Neural progenitor cell (in vitro differentiated cells): ENCODE measurements at regions not wholly inside any gene's neighbourhood (a gene's known extent, or its start where the extent isn't known, plus 50 kb on each side); places are given as distances from the start of the nearest gene placed in this dataset.

Experiments
- DNase-seq: peaks from one replicate; pipeline ENCODE4 v3.0.0-alpha.2; 2016; ENCODE audit warnings: low spot score
- H2AFZ ChIP-seq: fragments of 200-600 bp; sonication (generic); replicated peaks from 2 replicates; pipeline ENCODE4 v1.6.1; 2016; ENCODE audit warnings: antibody characterized with exemption
- H3F3A ChIP-seq: fragments of 200-600 bp; sonication (generic); 2 replicates; pipeline ENCODE4 v1.6.1; 2016; ENCODE audit warnings: antibody characterized with exemption, low read depth
- H3K27ac ChIP-seq: fragments of 200-600 bp; sonication (generic); 2 replicates; pipeline ENCODE4 v1.5.1; 2016; ENCODE audit warnings: mild to moderate bottlenecking
- H3K27me3 ChIP-seq: fragments of 200-600 bp; sonication (generic); 2 replicates; pipeline ENCODE4 v1.6.1; 2016; ENCODE audit warnings: mild to moderate bottlenecking, moderate library complexity
- H3K36me3 ChIP-seq: fragments of 200-600 bp; sonication (generic); 2 replicates; pipeline ENCODE4 v1.5.1; 2016
- H3K4me1 ChIP-seq: fragments of 200-600 bp; sonication (generic); 2 replicates; pipeline ENCODE4 v1.6.1; 2016; ENCODE audit warnings: mixed run types
- H3K4me2 ChIP-seq: fragments of 200-600 bp; sonication (generic); 2 replicates; pipeline ENCODE4 v1.6.1; 2016
- H3K4me3 ChIP-seq: fragments of 200-600 bp; sonication (generic); 2 replicates; pipeline ENCODE4 v1.5.1; 2016
- H3K79me2 ChIP-seq: fragments of 200-600 bp; sonication (generic); 2 replicates; pipeline ENCODE4 v1.6.1; 2016; ENCODE audit warnings: low read depth
- H3K9ac ChIP-seq: fragments of 200-600 bp; sonication (generic); 2 replicates; pipeline ENCODE4 v1.6.1; 2016
- H3K9me3 ChIP-seq: fragments of 200-600 bp; sonication (generic); 2 replicates; pipeline ENCODE4 v1.5.1; 2016; ENCODE audit warnings: low read depth
- H4K20me1 ChIP-seq: fragments of 200-600 bp; sonication (generic); 2 replicates; pipeline ENCODE4 v1.6.1; 2016; ENCODE audit warnings: low read depth
- H3K27ac Mint-ChIP-seq: 3 replicates; pipeline ENCODE4 v1.8.0; 2021; ENCODE audit warnings: mixed read lengths
- H3K27me3 Mint-ChIP-seq: 2 replicates; pipeline ENCODE4 v1.8.0; 2022; ENCODE audit warnings: low read depth, mild to moderate bottlenecking, inconsistent platforms, moderate library complexity, mixed read lengths; ENCODE audit not compliant: insufficient read depth
- H3K36me3 Mint-ChIP-seq: 3 replicates; pipeline ENCODE4 v1.8.0; 2021; ENCODE audit warnings: mixed read lengths
- H3K4me1 Mint-ChIP-seq: 3 replicates; pipeline ENCODE4 v1.8.0; 2021; ENCODE audit warnings: mixed read lengths
- H3K4me3 Mint-ChIP-seq: 3 replicates; pipeline ENCODE4 v1.8.0; 2021; ENCODE audit warnings: mild to moderate bottlenecking, moderate library complexity, mixed read lengths
- H3K9me3 Mint-ChIP-seq: 3 replicates; pipeline ENCODE4 v1.8.0; 2020; ENCODE audit warnings: mixed read lengths
- EZH2 ChIP-seq: fragments of 200-600 bp; sonication (generic); IDR thresholded peaks from 2 replicates; pipeline ENCODE4 v1.6.1; 2017; ENCODE audit warnings: antibody characterized with exemption, mild to moderate bottlenecking, moderate library complexity
- EZH2phosphoT487 ChIP-seq: fragments of 200-600 bp; sonication (generic); IDR thresholded peaks from 2 replicates; pipeline ENCODE4 v1.6.1; 2017; ENCODE audit warnings: antibody characterized with exemption
- TF ChIP-seq, protein P1 (sequence below): fragments of 200-600 bp; sonication (generic); IDR thresholded peaks from 2 replicates; pipeline ENCODE4 v1.5.1; 2017; ENCODE audit warnings: antibody characterized with exemption, mild to moderate bottlenecking

DNA sequence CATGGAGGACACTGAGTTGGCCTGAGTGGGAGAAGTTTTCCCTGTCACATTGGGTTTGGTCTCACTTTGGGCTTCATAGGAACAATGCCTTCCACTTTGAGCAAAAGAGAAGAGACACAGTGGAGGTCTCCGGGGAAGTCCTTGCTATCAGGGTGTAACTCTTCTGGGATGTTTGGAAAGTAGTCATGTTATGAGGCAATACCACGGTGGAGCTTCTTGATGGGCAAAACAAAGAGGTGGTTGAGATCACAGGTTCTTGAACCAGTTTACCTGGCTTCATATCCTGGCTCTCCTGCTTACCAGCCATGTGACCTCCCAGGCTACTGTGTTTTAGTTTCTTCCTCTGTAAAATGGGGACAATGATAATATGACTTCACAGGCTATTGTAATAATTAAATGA lies 478.6 kb downstream of the SLC4A3 start:
- peaks cover 17% of the 10 kb centered on the region for H3K4me1 Mint-ChIP-seq
- no peaks in the 10 kb centered on the region for H3K36me3 ChIP-seq
- H3K4me3 Mint-ChIP-seq: no peak overlapping the region
- H3K4me1 ChIP-seq: peaks cover 5% of the 10 kb centered on the region
- no peaks in the 10 kb centered on the region for H3K27me3 ChIP-seq
- no peaks in the 10 kb centered on the region for H3K9me3 Mint-ChIP-seq
- H3K9ac ChIP-seq: no peak overlapping the region
- H2AFZ ChIP-seq: no peak overlapping the region
- H3K27me3 Mint-ChIP-seq: peaks cover 4% of the 10 kb centered on the region
- no peak for DNase-seq
- no peak overlapping the region for H3K4me3 ChIP-seq
- no peak overlapping the region for H3K4me2 ChIP-seq
- H4K20me1 ChIP-seq: no peaks in the 10 kb centered on the region
- no peaks in the 10 kb centered on the region for H3K9me3 ChIP-seq
- TF ChIP-seq EZH2phosphoT487: no peak
- no peak overlapping the region for H3K27ac ChIP-seq
- no peaks in the 10 kb centered on the region for H3K79me2 ChIP-seq
- H3K36me3 Mint-ChIP-seq: no peaks in the 10 kb centered on the region
- no peak overlapping the region for H3K27ac Mint-ChIP-seq
- H3F3A ChIP-seq: no peaks in the 10 kb centered on the region

DNA sequence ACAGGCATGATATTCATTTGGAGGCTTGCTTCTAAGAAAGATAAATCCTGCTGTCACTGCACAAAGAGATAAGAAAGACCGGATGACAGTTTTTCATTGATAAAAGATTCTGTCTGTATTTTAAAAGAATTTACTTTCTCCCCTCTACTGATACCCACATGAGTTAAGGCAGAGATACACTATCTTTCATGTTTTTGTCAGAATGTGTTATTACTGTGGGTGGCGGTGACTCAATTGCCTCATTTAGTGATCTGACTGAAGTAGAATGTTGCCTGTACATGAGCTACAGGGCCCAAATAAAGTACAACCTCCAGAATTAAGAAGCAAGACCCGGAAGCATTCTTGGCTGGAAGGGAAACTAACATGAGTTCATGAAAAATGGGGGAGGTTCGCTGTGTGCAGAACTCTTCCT lies 480.0 kb downstream of the SLC4A3 start:
- Histone ChIP-seq H3K4me3 (no peak overlapping the region), H3K79me2 (no peaks in the 10 kb centered on the region), H4K20me1 (no peaks in the 10 kb centered on the region), H3K9ac (no peak overlapping the region), H3K4me1 (no peaks in the 10 kb centered on the region), H3K27me3 (no peaks in the 10 kb centered on the region), H2AFZ (no peak overlapping the region), H3F3A (no peaks in the 10 kb centered on the region), H3K27ac (no peak overlapping the region), H3K9me3 (no peaks in the 10 kb centered on the region), H3K4me2 (no peak overlapping the region), H3K36me3 (no peaks in the 10 kb centered on the region)
- Mint-ChIP-seq H3K4me3 (no peak overlapping the region), H3K9me3 (no peaks in the 10 kb centered on the region), H3K36me3 (no peaks in the 10 kb centered on the region), H3K27ac (no peak overlapping the region), H3K4me1 (peaks cover 15% of the 10 kb centered on the region), H3K27me3 (peaks cover 4% of the 10 kb centered on the region)
- DNase-seq: no peak
- no peak for TF ChIP-seq EZH2phosphoT487
- no peak for TF ChIP-seq EZH2
- TF ChIP-seq, protein P1, sequence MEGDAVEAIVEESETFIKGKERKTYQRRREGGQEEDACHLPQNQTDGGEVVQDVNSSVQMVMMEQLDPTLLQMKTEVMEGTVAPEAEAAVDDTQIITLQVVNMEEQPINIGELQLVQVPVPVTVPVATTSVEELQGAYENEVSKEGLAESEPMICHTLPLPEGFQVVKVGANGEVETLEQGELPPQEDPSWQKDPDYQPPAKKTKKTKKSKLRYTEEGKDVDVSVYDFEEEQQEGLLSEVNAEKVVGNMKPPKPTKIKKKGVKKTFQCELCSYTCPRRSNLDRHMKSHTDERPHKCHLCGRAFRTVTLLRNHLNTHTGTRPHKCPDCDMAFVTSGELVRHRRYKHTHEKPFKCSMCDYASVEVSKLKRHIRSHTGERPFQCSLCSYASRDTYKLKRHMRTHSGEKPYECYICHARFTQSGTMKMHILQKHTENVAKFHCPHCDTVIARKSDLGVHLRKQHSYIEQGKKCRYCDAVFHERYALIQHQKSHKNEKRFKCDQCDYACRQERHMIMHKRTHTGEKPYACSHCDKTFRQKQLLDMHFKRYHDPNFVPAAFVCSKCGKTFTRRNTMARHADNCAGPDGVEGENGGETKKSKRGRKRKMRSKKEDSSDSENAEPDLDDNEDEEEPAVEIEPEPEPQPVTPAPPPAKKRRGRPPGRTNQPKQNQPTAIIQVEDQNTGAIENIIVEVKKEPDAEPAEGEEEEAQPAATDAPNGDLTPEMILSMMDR: no peak

DNA sequence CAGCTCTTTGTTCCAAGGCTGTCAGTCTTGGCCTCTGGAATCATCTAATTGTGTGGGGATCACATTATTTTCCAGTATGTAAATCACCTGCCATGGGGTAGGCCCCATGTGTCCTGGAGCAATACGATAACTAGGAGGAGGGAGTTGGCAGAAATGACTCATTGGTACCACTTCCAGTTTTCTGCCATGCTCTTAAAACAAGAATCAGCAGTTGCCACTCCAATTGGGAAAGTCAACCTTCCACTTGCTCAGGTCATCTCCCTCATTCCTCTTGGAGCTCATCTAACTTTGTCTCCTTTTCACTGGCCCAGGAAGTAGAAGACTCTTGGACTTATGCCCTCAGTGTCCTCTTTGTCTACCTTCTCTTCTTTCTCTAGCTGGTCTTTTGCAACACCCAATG lies 487.0 kb downstream of the SLC4A3 start:
- Histone ChIP-seq H3K79me2 (no peaks in the 10 kb centered on the region), H3K4me3 (no peak overlapping the region), H3K9ac (no peak overlapping the region), H3K4me1 (no peaks in the 10 kb centered on the region), H3K27me3 (no peaks in the 10 kb centered on the region), H3K9me3 (no peaks in the 10 kb centered on the region), H4K20me1 (no peaks in the 10 kb centered on the region), H2AFZ (no peak overlapping the region), H3K36me3 (no peaks in the 10 kb centered on the region), H3F3A (no peaks in the 10 kb centered on the region), H3K4me2 (no peak overlapping the region), H3K27ac (no peak overlapping the region)
- peaks cover 19% of the 10 kb centered on the region for H3K9me3 Mint-ChIP-seq
- H3K36me3 Mint-ChIP-seq: no peaks in the 10 kb centered on the region
- no peaks in the 10 kb centered on the region for H3K4me1 Mint-ChIP-seq
- no peak overlapping the region for H3K4me3 Mint-ChIP-seq
- H3K27me3 Mint-ChIP-seq: peaks cover 2% of the 10 kb centered on the region
- TF ChIP-seq, protein P1: no peak
- TF ChIP-seq EZH2phosphoT487: no peak
- TF ChIP-seq EZH2: no peak
- no peak for DNase-seq
- no peak overlapping the region for H3K27ac Mint-ChIP-seq

- no peak overlapping the region for H3K27ac Mint-ChIP-seq
- no peaks in the 10 kb centered on the region for H3K79me2 ChIP-seq
- H3K4me3 ChIP-seq: no peak overlapping the region
- no peak overlapping the region for H3K4me3 Mint-ChIP-seq
- peaks cover 19% of the 10 kb centered on the region for H3K9me3 Mint-ChIP-seq
- TF ChIP-seq, protein P1: no peak
- TF ChIP-seq EZH2: no peak
- H3K36me3 Mint-ChIP-seq: no peaks in the 10 kb centered on the region
- peaks cover 2% of the 10 kb centered on the region for H3K27me3 Mint-ChIP-seq
- H3K4me1 ChIP-seq: no peaks in the 10 kb centered on the region
- H3K4me2 ChIP-seq: no peak overlapping the region
- H2AFZ ChIP-seq: no peak overlapping the region
- H3K27me3 ChIP-seq: no peaks in the 10 kb centered on the region
- no peaks in the 10 kb centered on the region for H3K36me3 ChIP-seq
- H3K27ac ChIP-seq: no peak overlapping the region
- H3K9ac ChIP-seq: no peak overlapping the region
- no peak for DNase-seq
- H3K9me3 ChIP-seq: no peaks in the 10 kb centered on the region
- no peaks in the 10 kb centered on the region for H3K4me1 Mint-ChIP-seq
- no peaks in the 10 kb centered on the region for H3F3A ChIP-seq
- H4K20me1 ChIP-seq: no peaks in the 10 kb centered on the region
Measured at GRCh38 chr2:220117025-220117424, 489.6 kb downstream of the SLC4A3 start.
